HEK293 (cell line): ENCODE measurements at regions not wholly inside any gene's neighbourhood (a gene's known extent, or its start where the extent isn't known, plus 50 kb on each side); places are given as distances from the start of the nearest gene placed in this dataset.

Experiments used
- CTCF ChIP-seq: fragments of 450-650 bp; formaldehyde crosslinking; IDR thresholded peaks from 2 replicates; pipeline ENCODE4 v1.5.1; 2016; ENCODE audit warnings: missing biosample characterization, missing genetic modification characterization
- GLI4 ChIP-seq: fragments of 450-650 bp; formaldehyde crosslinking; IDR thresholded peaks from 2 replicates; pipeline ENCODE4 v1.5.1; 2016; ENCODE audit warnings: missing biosample characterization, missing genetic modification characterization
- GLIS1 ChIP-seq: fragments of 450-650 bp; formaldehyde crosslinking; IDR thresholded peaks from 2 replicates; pipeline ENCODE4 v1.5.1; 2016; ENCODE audit warnings: missing biosample characterization, missing genetic modification characterization
- HOXC10 ChIP-seq: sonication (generic); formaldehyde crosslinking; IDR thresholded peaks from 2 replicates; pipeline ENCODE4 v1.8.1; 2023; ENCODE audit warnings: mild to moderate bottlenecking, missing genetic modification reagents
- INSM2 ChIP-seq: fragments of 450-650 bp; formaldehyde crosslinking; IDR thresholded peaks from 2 replicates; pipeline ENCODE4 v1.5.1; 2016; ENCODE audit warnings: missing biosample characterization, missing genetic modification characterization
- YY1 ChIP-seq: fragments of 450-650 bp; formaldehyde crosslinking; IDR thresholded peaks from 2 replicates; pipeline ENCODE4 v1.5.1; 2018; ENCODE audit warnings: missing biosample characterization, missing genetic modification characterization
- ZBTB1 ChIP-seq: fragments of 450-650 bp; formaldehyde crosslinking; IDR thresholded peaks from 2 replicates; pipeline ENCODE4 v1.5.1; 2016; ENCODE audit warnings: missing biosample characterization, missing genetic modification characterization
- ZBTB8A ChIP-seq: fragments of 450-650 bp; formaldehyde crosslinking; IDR thresholded peaks from 2 replicates; pipeline ENCODE4 v1.5.1; 2016; ENCODE audit warnings: missing biosample characterization, missing genetic modification characterization
- ZNF362 ChIP-seq: fragments of 450-650 bp; formaldehyde crosslinking; IDR thresholded peaks from 2 replicates; pipeline ENCODE4 v1.5.1; 2016; ENCODE audit warnings: missing biosample characterization, missing genetic modification characterization
- ZNF423 ChIP-seq: fragments of 450-650 bp; formaldehyde crosslinking; IDR thresholded peaks from 2 replicates; pipeline ENCODE4 v1.5.1; 2016; ENCODE audit warnings: missing biosample characterization, missing genetic modification characterization
- ZNF830 ChIP-seq: fragments of 450-650 bp; IDR thresholded peaks from 2 replicates; pipeline ENCODE4 v1.5.0; 2018; ENCODE audit warnings: missing biosample characterization, missing genetic modification characterization, low read depth, mild to moderate bottlenecking, moderate library complexity
- ZSCAN16 ChIP-seq: fragments of 450-650 bp; formaldehyde crosslinking; IDR thresholded peaks from 2 replicates; pipeline ENCODE4 v1.5.1; 2016; ENCODE audit warnings: missing biosample characterization, missing genetic modification characterization
- ZSCAN5A ChIP-seq: fragments of 450-650 bp; formaldehyde crosslinking; IDR thresholded peaks from 2 replicates; pipeline ENCODE4 v1.5.1; 2016; ENCODE audit warnings: missing biosample characterization, missing genetic modification characterization

GRCh38 chr6:87922947-87923330, 124.7 kb upstream of the SPACA1 start:
- TF ChIP-seq ZSCAN16 (tag by site-specific recombination) (no peak), CTCF (tag by site-specific recombination) (no peak), HOXC10 (no peak), ZBTB1 (no peak), ZSCAN5A (tag by site-specific recombination) (no peak), GLIS1 (tag by site-specific recombination) (no peak), ZNF362 (no peak), ZNF423 (tag by site-specific recombination) (no peak), ZBTB8A (tag by site-specific recombination) (no peak), INSM2 (tag by site-specific recombination) (no peak), ZNF830 (tag by site-specific recombination) (no peak), YY1 (tag by site-specific recombination) (no peak), GLI4 (tag by site-specific recombination) (no peak)
